HCT116 (cell line): ENCODE measurements at regions not wholly inside any gene's neighbourhood (a gene's known extent, or its start where the extent isn't known, plus 50 kb on each side); places are given as distances from the start of the nearest gene placed in this dataset.

Experiments
- ATAC-seq: fragments of 200-7000 bp; cut with Tn5 transposase; 2 replicates; pipeline ENCODE4 v1.9.1; 2020; ENCODE audit warnings: mild to moderate bottlenecking, moderate library complexity
- BruUV-seq: library from RNA; stranded (reverse); fragments of 400-500 nt; replicated peaks from 2 replicates; lab custom pipeline; 2021; lab: Mats Ljungman, UMichigan
- CTCF ChIA-PET: fragments of 300-600 bp; sonication (Branson Sonifier 250); formaldehyde crosslinking; loops from one replicate; lab custom pipeline; 2021; ENCODE audit warnings: antibody characterized with exemption; lab: Charles Lee
- POLR2A ChIA-PET: fragments of 300-600, 350-600 bp; sonication (Branson Sonifier 250); formaldehyde crosslinking; loops from one replicate; lab custom pipeline; 2021; ENCODE audit warnings: antibody characterized with exemption; lab: Charles Lee
- RAD21 ChIA-PET, 2 experiments: fragments of 300-600 bp; sonication (Branson Sonifier 250); formaldehyde crosslinking; loops; one replicate each; lab custom pipeline; 2023; ENCODE audit warnings: low total read pairs in 2 of 2; ENCODE audit not compliant: uncharacterized antibody in 2 of 2, unreplicated experiment in 2 of 2, low non-redundant PET in 1 of 2; lab: Charles Lee
- DNase-seq: peaks from one replicate; pipeline ENCODE4 v3.0.0-alpha.2; 2010; ENCODE audit warnings: low read depth, low spot score
- H2AFZ ChIP-seq: fragments of 200-600 bp; shearing (Covaris generic), sonication (generic); 2 replicates; pipeline ENCODE4 v1.6.1; 2017; ENCODE audit warnings: low read depth, mixed run types, mixed read lengths, antibody characterized with exemption, low read length; ENCODE audit not compliant: poor library complexity, severe bottlenecking
- H3K27ac ChIP-seq: 2 replicates; pipeline ENCODE4 v1.5.1; 2012; ENCODE audit warnings: low read depth, low read length
- H3K27me3 ChIP-seq: fragments of 200-600 bp; sonication (generic); 2 replicates; pipeline ENCODE4 v1.6.1; 2016; ENCODE audit warnings: mixed run types, low read length, mixed read lengths; ENCODE audit not compliant: insufficient read depth
- H3K36me3 ChIP-seq, 2 experiments: fragments of 200-500 bp in 1 of 2; fragments of 200-600 bp in 1 of 2; sonication (Bioruptor generic) in 1 of 2; sonication (generic) in 1 of 2; 2 replicates each; pipeline versions ENCODE4 v1.5.1 to v1.6.1; 2014 to 2016; ENCODE audit warnings: low read length in 2 of 2, inconsistent platforms in 1 of 2, mixed read lengths in 1 of 2, mixed run types in 1 of 2; ENCODE audit not compliant: insufficient read depth in 2 of 2, control insufficient read depth in 1 of 2
- H3K4me1 ChIP-seq, 2 experiments: fragments of 200-600 bp in 1 of 2; sonication (generic) in 1 of 2; 2 replicates each; pipeline versions ENCODE4 v1.5.1 to v1.6.1; 2012 to 2017; ENCODE audit warnings: low read length in 2 of 2, inconsistent platforms in 1 of 2, mild to moderate bottlenecking in 1 of 2, mixed read lengths in 1 of 2, mixed run types in 1 of 2, moderate library complexity in 1 of 2; ENCODE audit not compliant: insufficient read depth in 2 of 2, control insufficient read depth in 1 of 2
- H3K4me2 ChIP-seq: fragments of 200-600 bp; sonication (generic); 2 replicates; pipeline ENCODE4 v1.6.1; 2017; ENCODE audit warnings: mixed run types, low read length, mixed read lengths
- H3K4me3 ChIP-seq, 2 experiments: fragments of 200-600 bp in 1 of 2; sonication (generic) in 1 of 2; replicated peaks in 1 of 2; 2 replicates each; pipeline ENCODE4 v1.5.1; 2011 to 2016; ENCODE audit warnings: low read length in 2 of 2, control low read depth in 1 of 2, low read depth in 1 of 2, mild to moderate bottlenecking in 1 of 2, mixed read lengths in 1 of 2, mixed run types in 1 of 2
- H3K79me2 ChIP-seq: fragments of 200-600 bp; sonication (generic); 2 replicates; pipeline ENCODE4 v1.6.1; 2017; ENCODE audit warnings: mild to moderate bottlenecking, mixed run types, low read length, moderate library complexity, mixed read lengths; ENCODE audit not compliant: insufficient read depth
- H3K9ac ChIP-seq: fragments of 200-600 bp; sonication (generic); 2 replicates; pipeline ENCODE4 v1.6.1; 2016; ENCODE audit warnings: low read length, mixed read lengths
- H3K9me2 ChIP-seq: fragments of 200-600 bp; sonication (generic), shearing (Covaris generic); 2 replicates; pipeline ENCODE4 v1.6.1; 2017; ENCODE audit warnings: mixed run types, mild to moderate bottlenecking, moderate library complexity; ENCODE audit not compliant: insufficient read depth
- H3K9me3 ChIP-seq, 2 experiments: fragments of 200-500 bp in 1 of 2; fragments of 200-600 bp in 1 of 2; sonication (Bioruptor generic) in 1 of 2; sonication (generic) in 1 of 2; 2 replicates each; pipeline ENCODE4 v1.6.1; 2014 to 2017; ENCODE audit warnings: low read length in 2 of 2, mixed read lengths in 2 of 2, inconsistent platforms in 1 of 2, low read depth in 1 of 2, mild to moderate bottlenecking in 1 of 2, mixed run types in 1 of 2, moderate library complexity in 1 of 2; ENCODE audit not compliant: control insufficient read depth in 1 of 2, insufficient read depth in 1 of 2
- H4K20me1 ChIP-seq: fragments of 200-600 bp; sonication (generic), shearing (Covaris generic); 2 replicates; pipeline ENCODE4 v1.6.1; 2017; ENCODE audit warnings: mixed run types, mild to moderate bottlenecking, moderate library complexity; ENCODE audit not compliant: insufficient read depth
- CBX3 ChIP-seq: IDR thresholded peaks from 2 replicates; pipeline ENCODE4 v1.6.1; 2012; ENCODE audit warnings: low read depth
- EGR1 ChIP-seq: IDR thresholded peaks from 2 replicates; pipeline ENCODE4 v1.6.1; 2012; ENCODE audit warnings: low read depth
- EZH2 ChIP-seq: fragments of 200-600 bp; sonication (generic); IDR thresholded peaks from 2 replicates; pipeline ENCODE4 v1.6.1; 2017; ENCODE audit warnings: antibody characterized with exemption, mixed run types
- EZH2phosphoT487 ChIP-seq: fragments of 200-600 bp; IDR thresholded peaks from 2 replicates; pipeline ENCODE4 v1.6.1; 2018; ENCODE audit warnings: antibody characterized with exemption, borderline replicate concordance
- FOSL1 ChIP-seq: IDR thresholded peaks from 2 replicates; pipeline ENCODE4 v1.6.1; 2012; ENCODE audit warnings: low read depth
- JUND ChIP-seq: IDR thresholded peaks from 2 replicates; pipeline ENCODE4 v1.6.1; 2012
- POLR2AphosphoS5 ChIP-seq: IDR thresholded peaks from 2 replicates; pipeline ENCODE4 v1.6.1; 2011; ENCODE audit warnings: mild to moderate bottlenecking, low read depth, low read length, moderate library complexity
- RAD21 ChIP-seq: IDR thresholded peaks from 2 replicates; pipeline ENCODE4 v1.6.1; 2012; ENCODE audit warnings: low read depth, mild to moderate bottlenecking
- SIN3A ChIP-seq: IDR thresholded peaks from 2 replicates; pipeline ENCODE4 v1.6.1; 2012; ENCODE audit warnings: low read depth
- SP1 ChIP-seq: IDR thresholded peaks from 2 replicates; pipeline ENCODE4 v1.6.1; 2012; ENCODE audit warnings: low read depth
- SRF ChIP-seq: IDR thresholded peaks from 2 replicates; pipeline ENCODE4 v1.6.1; 2012; ENCODE audit warnings: low read depth
- TCF7L2 ChIP-seq: IDR thresholded peaks from 2 replicates; pipeline ENCODE4 v1.7.0; 2011; ENCODE audit warnings: borderline replicate concordance, inconsistent platforms; ENCODE audit not compliant: insufficient read depth, insufficient read length; ENCODE audit errors: extremely low read depth
- YY1 ChIP-seq: IDR thresholded peaks from 2 replicates; pipeline ENCODE4 v1.6.1; 2011; ENCODE audit warnings: low read length, low read depth, moderate library complexity, mild to moderate bottlenecking; ENCODE audit not compliant: insufficient replicate concordance; ENCODE audit errors: extremely low read depth
- ZNF274 ChIP-seq: fragments of 200-500 bp; sonication (Bioruptor generic); IDR thresholded peaks from 2 replicates; pipeline ENCODE4 v1.6.1; 2014; ENCODE audit warnings: mild to moderate bottlenecking, low read depth, low read length, inconsistent platforms
- intact Hi-C: fragments of 100-400 bp; cut with micrococcal nuclease; formaldehyde crosslinking; loops from 2 replicates; pipeline ENCODE4 v1.10.0; 2022
- TF ChIP-seq, protein P1 (sequence below): IDR thresholded peaks from 2 replicates; pipeline ENCODE4 v1.6.1; 2011; ENCODE audit warnings: mild to moderate bottlenecking, low read length, moderate library complexity; ENCODE audit not compliant: insufficient replicate concordance; ENCODE audit errors: extremely low read depth
- TF ChIP-seq, protein P2 (sequence below): IDR thresholded peaks from 2 replicates; pipeline ENCODE4 v1.6.1; 2012

DNA sequence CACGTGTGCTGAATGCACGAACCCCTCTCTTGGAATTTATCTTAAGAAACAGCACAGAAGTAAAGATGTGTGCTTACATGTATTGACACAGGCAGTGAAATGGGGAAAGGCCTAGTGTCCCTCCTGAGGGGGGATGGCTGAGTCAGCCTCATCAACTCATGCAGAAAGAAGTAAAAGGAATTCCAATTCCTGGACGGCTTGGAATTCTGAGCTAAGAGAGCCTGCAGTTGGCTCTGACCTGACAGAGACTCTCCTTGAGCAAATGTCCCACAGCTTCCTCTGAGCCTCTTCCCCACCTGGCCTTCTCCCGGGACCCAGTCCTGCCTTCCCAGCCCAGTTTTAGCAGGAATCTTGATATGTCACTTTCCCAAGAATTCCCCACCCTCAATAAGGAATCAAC, 542.4 kb upstream of the ADARB2 start:
- Histone ChIP-seq H2AFZ (no peak overlapping the region), H3K79me2 (no peaks in the 10 kb centered on the region), H3K4me1 (no peaks in the 10 kb centered on the region), H3K36me3 (no peaks in the 10 kb centered on the region), H3K9me3 (peaks cover 26 to 28% of the 10 kb centered on the region in 2 experiments; a peak in 3 of 4 replicates), H3K27ac (no peak overlapping the region), H3K4me3 (no peak overlapping the region), H3K9me2 (no peaks in the 10 kb centered on the region), H3K4me2 (no peak overlapping the region), H3K9ac (no peak overlapping the region), H4K20me1 (no peaks in the 10 kb centered on the region), H3K27me3 (no peaks in the 10 kb centered on the region)
- DNase-seq = no peak
- BruUV-seq = no TSS peak
- no peak for ATAC-seq
- RAD21 ChIA-PET = no interaction called here
- POLR2A ChIA-PET = no interaction called here
- CTCF ChIA-PET = no interaction called here
- TF ChIP-seq, protein P1, sequence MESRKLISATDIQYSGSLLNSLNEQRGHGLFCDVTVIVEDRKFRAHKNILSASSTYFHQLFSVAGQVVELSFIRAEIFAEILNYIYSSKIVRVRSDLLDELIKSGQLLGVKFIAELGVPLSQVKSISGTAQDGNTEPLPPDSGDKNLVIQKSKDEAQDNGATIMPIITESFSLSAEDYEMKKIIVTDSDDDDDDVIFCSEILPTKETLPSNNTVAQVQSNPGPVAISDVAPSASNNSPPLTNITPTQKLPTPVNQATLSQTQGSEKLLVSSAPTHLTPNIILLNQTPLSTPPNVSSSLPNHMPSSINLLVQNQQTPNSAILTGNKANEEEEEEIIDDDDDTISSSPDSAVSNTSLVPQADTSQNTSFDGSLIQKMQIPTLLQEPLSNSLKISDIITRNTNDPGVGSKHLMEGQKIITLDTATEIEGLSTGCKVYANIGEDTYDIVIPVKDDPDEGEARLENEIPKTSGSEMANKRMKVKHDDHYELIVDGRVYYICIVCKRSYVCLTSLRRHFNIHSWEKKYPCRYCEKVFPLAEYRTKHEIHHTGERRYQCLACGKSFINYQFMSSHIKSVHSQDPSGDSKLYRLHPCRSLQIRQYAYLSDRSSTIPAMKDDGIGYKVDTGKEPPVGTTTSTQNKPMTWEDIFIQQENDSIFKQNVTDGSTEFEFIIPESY = no peak
- TF ChIP-seq, protein P2, sequence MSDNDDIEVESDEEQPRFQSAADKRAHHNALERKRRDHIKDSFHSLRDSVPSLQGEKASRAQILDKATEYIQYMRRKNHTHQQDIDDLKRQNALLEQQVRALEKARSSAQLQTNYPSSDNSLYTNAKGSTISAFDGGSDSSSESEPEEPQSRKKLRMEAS = no peak
- no peak for TF ChIP-seq EZH2phosphoT487
- TF ChIP-seq YY1 = no peak
- no peak for TF ChIP-seq SP1
- TF ChIP-seq EZH2 = no peak
- TF ChIP-seq CBX3 = no peak
- no peak for TF ChIP-seq RAD21
- no peak for TF ChIP-seq SIN3A
- TF ChIP-seq ZNF274 = no peak
- no peak for TF ChIP-seq TCF7L2
- TF ChIP-seq JUND = no peak
- no peak for TF ChIP-seq EGR1
- TF ChIP-seq FOSL1 = no peak
- no peak for TF ChIP-seq SRF
- no peak for TF ChIP-seq POLR2AphosphoS5
- TF ChIP-seq, all 23 proteins: peak for 0
- intact Hi-C loops = no loop called here
